Upper lobe of left lung (tissue), 4 donors: ENCODE measurements at regions not wholly inside any gene's neighbourhood (a gene's known extent, or its start where the extent isn't known, plus 50 kb on each side); places are given as distances from the start of the nearest gene placed in this dataset.

Source experiments
- EP300 ChIP-seq, 4 donors: sonication (generic); formaldehyde crosslinking; IDR thresholded peaks; one replicate each; pipeline ENCODE4 v1.5.1; 2017; ENCODE audit warnings: antibody characterized with exemption in 4 of 4, control low read depth in 2 of 4
- POLR2A ChIP-seq, 4 donors: fragments of 450-650 bp; IDR thresholded peaks; one replicate each; pipeline ENCODE4 v1.5.1; 2016 to 2017; ENCODE audit warnings: antibody characterized with exemption in 4 of 4, mild to moderate bottlenecking in 2 of 4
- POLR2AphosphoS5 ChIP-seq, 2 donors: sonication (generic); formaldehyde crosslinking; IDR thresholded peaks; one replicate each; pipeline ENCODE4 v1.5.1; 2017; ENCODE audit warnings: antibody characterized with exemption in 2 of 2
- TF ChIP-seq, protein P1 (sequence below), 6 experiments: fragments of 450-650 bp in 4 of 6; fragments of 200-600 bp in 2 of 6; sonication (generic) in 2 of 6; IDR thresholded peaks; one replicate each; pipeline ENCODE4 v1.5.1; 2016 to 2019; ENCODE audit warnings: antibody characterized with exemption in 6 of 6

DNA sequence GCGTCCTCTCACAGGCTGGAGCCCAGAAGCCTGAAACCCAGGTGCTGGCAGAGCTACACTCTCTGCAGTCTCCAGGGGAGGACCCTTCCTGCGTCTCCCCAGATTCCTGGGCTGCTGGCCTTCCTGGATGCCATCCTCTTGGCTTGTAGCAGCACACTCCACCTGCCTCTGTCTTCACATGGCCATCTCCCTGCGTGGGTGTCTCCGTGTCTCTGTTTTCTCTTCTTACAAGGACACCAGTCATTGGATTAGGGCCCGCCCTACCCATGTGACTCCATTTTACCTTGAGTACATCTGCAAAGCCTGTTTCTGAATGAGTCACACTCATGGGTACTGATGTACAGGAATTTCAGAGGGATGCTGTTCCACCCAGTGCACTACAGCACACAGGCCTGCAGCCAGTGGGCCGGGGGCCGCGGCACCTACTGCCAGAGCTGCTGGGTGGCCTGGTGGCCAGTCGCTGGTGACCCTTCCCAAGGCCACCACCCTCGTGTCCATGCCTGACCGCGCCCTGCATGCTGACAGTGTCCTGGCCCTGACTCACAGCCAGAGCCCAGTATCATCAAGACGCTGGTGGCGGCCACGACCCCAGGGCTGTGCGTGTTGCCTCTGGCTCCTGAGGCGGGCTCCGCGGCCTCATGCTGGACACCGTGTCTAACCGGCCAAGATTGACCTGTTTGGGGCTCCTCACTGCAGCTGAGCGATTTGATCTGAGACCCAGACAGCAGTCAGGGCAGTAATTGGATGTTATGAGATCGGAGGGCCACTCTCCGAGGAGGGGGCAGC, 63.6 kb upstream of the NKX1-1 start:
- TF ChIP-seq, protein P1, sequence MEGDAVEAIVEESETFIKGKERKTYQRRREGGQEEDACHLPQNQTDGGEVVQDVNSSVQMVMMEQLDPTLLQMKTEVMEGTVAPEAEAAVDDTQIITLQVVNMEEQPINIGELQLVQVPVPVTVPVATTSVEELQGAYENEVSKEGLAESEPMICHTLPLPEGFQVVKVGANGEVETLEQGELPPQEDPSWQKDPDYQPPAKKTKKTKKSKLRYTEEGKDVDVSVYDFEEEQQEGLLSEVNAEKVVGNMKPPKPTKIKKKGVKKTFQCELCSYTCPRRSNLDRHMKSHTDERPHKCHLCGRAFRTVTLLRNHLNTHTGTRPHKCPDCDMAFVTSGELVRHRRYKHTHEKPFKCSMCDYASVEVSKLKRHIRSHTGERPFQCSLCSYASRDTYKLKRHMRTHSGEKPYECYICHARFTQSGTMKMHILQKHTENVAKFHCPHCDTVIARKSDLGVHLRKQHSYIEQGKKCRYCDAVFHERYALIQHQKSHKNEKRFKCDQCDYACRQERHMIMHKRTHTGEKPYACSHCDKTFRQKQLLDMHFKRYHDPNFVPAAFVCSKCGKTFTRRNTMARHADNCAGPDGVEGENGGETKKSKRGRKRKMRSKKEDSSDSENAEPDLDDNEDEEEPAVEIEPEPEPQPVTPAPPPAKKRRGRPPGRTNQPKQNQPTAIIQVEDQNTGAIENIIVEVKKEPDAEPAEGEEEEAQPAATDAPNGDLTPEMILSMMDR (IDR thresholded peaks at IDR 0.05), result no peak
- no peak for TF ChIP-seq POLR2AphosphoS5 (IDR thresholded peaks at IDR 0.05)
- TF ChIP-seq POLR2A (IDR thresholded peaks at IDR 0.05), result no peak
- TF ChIP-seq EP300 (IDR thresholded peaks at IDR 0.05), result no peak
